ENCODE measurements at regions not wholly inside any gene's neighbourhood (a gene's known extent, or its start where the extent isn't known, plus 50 kb on each side); places are given as distances from the start of the nearest gene placed in this dataset.

GRCh38 chr7:42431873-42432272 is 194.9 kb upstream of the GLI3 start:
- FAIRE-seq, result no peak

GRCh38 chr7:42429339-42429738 is 192.3 kb upstream of the GLI3 start:
- no peak for FAIRE-seq

- no peak for FAIRE-seq
These were observed 189.2 kb upstream of the GLI3 start for GRCh38 chr7:42426163-42426562.

- FAIRE-seq, result no peak
These were observed 178.0 kb upstream of the GLI3 start for GRCh38 chr7:42414941-42415505.

GRCh38 chr7:42414028-42414427 is 177.0 kb upstream of the GLI3 start:
- no peak for FAIRE-seq

- no peak for FAIRE-seq
These were observed 172.3 kb upstream of the GLI3 start for GRCh38 chr7:42409296-42409695.

- no peak for FAIRE-seq
These were observed 170.8 kb upstream of the GLI3 start for GRCh38 chr7:42407833-42408232.

GRCh38 chr7:42407021-42407710 is 170.2 kb upstream of the GLI3 start:
- FAIRE-seq, result no peak

- FAIRE-seq, result no peak
These were observed 169.3 kb upstream of the GLI3 start for GRCh38 chr7:42406358-42406757.

GRCh38 chr7:42405782-42406181 is 168.8 kb upstream of the GLI3 start:
- FAIRE-seq, result no peak

GRCh38 chr7:42403831-42404230 is 166.8 kb upstream of the GLI3 start:
- FAIRE-seq, result no peak

- no peak for FAIRE-seq
These were observed 164.0 kb upstream of the GLI3 start for GRCh38 chr7:42400961-42401360.

GRCh38 chr7:42400211-42400772 is 163.3 kb upstream of the GLI3 start:
- no peak for FAIRE-seq

- FAIRE-seq, result no peak
These were observed 158.6 kb upstream of the GLI3 start for GRCh38 chr7:42395607-42396006.

GRCh38 chr7:42392826-42393225 is 155.8 kb upstream of the GLI3 start:
- FAIRE-seq, result no peak

- FAIRE-seq, result no peak
These were observed 152.7 kb upstream of the GLI3 start for GRCh38 chr7:42389697-42390096.

GRCh38 chr7:42385912-42386311 is 148.9 kb upstream of the GLI3 start:
- FAIRE-seq, result no peak

GRCh38 chr7:42381161-42381560 is 144.2 kb upstream of the GLI3 start:
- no peak for FAIRE-seq

- no peak for FAIRE-seq
These were observed 143.4 kb upstream of the GLI3 start for GRCh38 chr7:42380401-42380800.

GRCh38 chr7:42378149-42378548 is 141.1 kb upstream of the GLI3 start:
- FAIRE-seq, result no peak

- no peak for FAIRE-seq
These were observed 136.3 kb upstream of the GLI3 start for GRCh38 chr7:42373285-42373684.

- no peak for FAIRE-seq
These were observed 135.5 kb upstream of the GLI3 start for GRCh38 chr7:42372479-42372878.

GRCh38 chr7:42359946-42360345 is 122.9 kb upstream of the GLI3 start:
- no peak for FAIRE-seq

GRCh38 chr7:42351316-42351935 is 114.4 kb upstream of the GLI3 start:
- no peak for FAIRE-seq

Measured in endometrium (tissue), 2 donors.